IMR-90 (cell line): ENCODE measurements at regions not wholly inside any gene's neighbourhood (a gene's known extent, or its start where the extent isn't known, plus 50 kb on each side); places are given as distances from the start of the nearest gene placed in this dataset.

ENCODE experiments used
- ATAC-seq: fragments of 200-7000 bp; cut with Tn5 transposase; 2 replicates; pipeline ENCODE4 v1.9.1; 2020; ENCODE audit warnings: low read depth, mild to moderate bottlenecking, moderate library complexity
- BruUV-seq: library from RNA; stranded (reverse); fragments of 400-500 nt; replicated peaks from 2 replicates; lab custom pipeline; 2021; lab: Mats Ljungman, UMichigan
- CTCF ChIA-PET: fragments of 300-600 bp; formaldehyde crosslinking; extraction: SDS; loops from one replicate; lab custom pipeline; 2021; ENCODE audit warnings: antibody characterized with exemption; lab: Yijun Ruan, JAX
- POLR2A ChIA-PET: fragments of 300-600 bp; sonication (Branson Sonifier 250); formaldehyde crosslinking; loops from one replicate; lab custom pipeline; 2022; ENCODE audit warnings: antibody characterized with exemption; ENCODE audit not compliant: unreplicated experiment; lab: Charles Lee
- DNase-seq: peaks from one replicate; pipeline ENCODE4 v3.0.0; 2013
- H2AFZ ChIP-seq: replicated peaks from 2 replicates; pipeline ENCODE3; 2013; ENCODE audit warnings: low read length, mild to moderate bottlenecking; ENCODE audit not compliant: poor library complexity
- H2AK5ac ChIP-seq: 2 replicates; pipeline ENCODE4 v1.6.1; 2013; ENCODE audit warnings: low read depth, low read length, inconsistent platforms
- H2AK9ac ChIP-seq: replicated peaks from 2 replicates; pipeline ENCODE3; 2013; ENCODE audit warnings: mild to moderate bottlenecking, low read depth, low read length, moderate library complexity; ENCODE audit not compliant: poor library complexity
- H2BK120ac ChIP-seq: 2 replicates; pipeline ENCODE4 v1.6.1; 2013; ENCODE audit warnings: low read depth, low read length, inconsistent platforms
- H2BK15ac ChIP-seq: 3 replicates; pipeline ENCODE4 v1.6.1; 2013; ENCODE audit warnings: low read depth, low read length, inconsistent platforms
- H2BK20ac ChIP-seq: 2 replicates; pipeline ENCODE4 v1.6.1; 2013; ENCODE audit warnings: low read depth, mild to moderate bottlenecking, inconsistent platforms, low read length, moderate library complexity
- H2BK5ac ChIP-seq: 2 replicates; pipeline ENCODE4 v1.6.1; 2013; ENCODE audit warnings: mild to moderate bottlenecking, low read depth, low read length, inconsistent platforms; ENCODE audit not compliant: poor library complexity, severe bottlenecking
- H3K14ac ChIP-seq: replicated peaks from 2 replicates; pipeline ENCODE4 v1.6.1; 2013; ENCODE audit warnings: low read depth, low read length, inconsistent platforms
- H3K18ac ChIP-seq: 2 replicates; pipeline ENCODE4 v1.6.1; 2013; ENCODE audit warnings: low read depth, low read length, control low read depth
- H3K23ac ChIP-seq: 2 replicates; pipeline ENCODE4 v1.6.1; 2013; ENCODE audit warnings: low read depth, low read length, inconsistent platforms
- H3K27ac ChIP-seq: 2 replicates; pipeline ENCODE4 v1.5.1; 2013; ENCODE audit warnings: mild to moderate bottlenecking, control low read depth, low read length; ENCODE audit not compliant: insufficient read depth
- H3K27me3 ChIP-seq: 2 replicates; pipeline ENCODE4 v1.6.1; 2013; ENCODE audit warnings: low read length; ENCODE audit not compliant: control insufficient read depth, insufficient read depth
- H3K36me3 ChIP-seq: 2 replicates; pipeline ENCODE4 v1.6.1; 2013; ENCODE audit warnings: low read length, mixed read lengths; ENCODE audit not compliant: control insufficient read depth, insufficient read depth
- H3K4ac ChIP-seq: 2 replicates; pipeline ENCODE4 v1.6.1; 2013; ENCODE audit warnings: low read depth, low read length, inconsistent platforms
- H3K4me1 ChIP-seq: 2 replicates; pipeline ENCODE4 v1.6.1; 2013; ENCODE audit warnings: low read length, mixed read lengths; ENCODE audit not compliant: control insufficient read depth, insufficient read depth
- H3K4me2 ChIP-seq: 2 replicates; pipeline ENCODE4 v1.6.1; 2013; ENCODE audit warnings: low read depth, mild to moderate bottlenecking, control low read depth, low read length, moderate library complexity
- H3K4me3 ChIP-seq: 2 replicates; pipeline ENCODE4 v1.5.1; 2013; ENCODE audit warnings: low read depth, mild to moderate bottlenecking, control low read depth, low read length, moderate library complexity; ENCODE audit not compliant: insufficient read depth
- H3K56ac ChIP-seq: 2 replicates; pipeline ENCODE4 v1.6.1; 2013; ENCODE audit warnings: low read length, inconsistent platforms; ENCODE audit not compliant: insufficient read depth; ENCODE audit errors: extremely low read depth
- H3K79me1 ChIP-seq, 2 experiments: 2 replicates each; pipeline ENCODE4 v1.6.1; 2013; ENCODE audit warnings: low read length in 2 of 2, inconsistent platforms in 1 of 2, low read depth in 1 of 2
- H3K9ac ChIP-seq: 2 replicates; pipeline ENCODE4 v1.6.1; 2013; ENCODE audit warnings: low read depth, low read length, control low read depth
- H3K9me1 ChIP-seq: 2 replicates; pipeline ENCODE4 v1.6.1; 2013; ENCODE audit warnings: low read length, inconsistent platforms; ENCODE audit not compliant: insufficient read depth
- H3K9me3 ChIP-seq: 2 replicates; pipeline ENCODE4 v1.6.1; 2013; ENCODE audit warnings: low read length; ENCODE audit not compliant: control insufficient read depth, insufficient read depth
- H4K20me1 ChIP-seq: 2 replicates; pipeline ENCODE4 v1.6.1; 2013; ENCODE audit warnings: low read length, inconsistent platforms; ENCODE audit not compliant: insufficient read depth
- H4K5ac ChIP-seq: 2 replicates; pipeline ENCODE4 v1.6.1; 2013; ENCODE audit warnings: mild to moderate bottlenecking, low read depth, low read length, control low read depth
- H4K8ac ChIP-seq, 2 experiments: 2 replicates each; pipeline ENCODE4 v1.6.1; 2013; ENCODE audit warnings: low read depth in 2 of 2, low read length in 2 of 2, control low read depth in 1 of 2, inconsistent platforms in 1 of 2
- H4K91ac ChIP-seq: 2 replicates; pipeline ENCODE4 v1.6.1; 2013; ENCODE audit warnings: low read depth, low read length, inconsistent platforms; ENCODE audit not compliant: insufficient read depth
- BHLHE40 ChIP-seq: fragments of 150-350 bp; IDR thresholded peaks from 2 replicates; pipeline ENCODE4 v1.6.1; 2016; ENCODE audit warnings: mild to moderate bottlenecking, low read depth, low read length
- CEBPB ChIP-seq: IDR thresholded peaks from 2 replicates; pipeline ENCODE4 v1.6.1; 2012; ENCODE audit warnings: low read depth, low read length, improper control_type of control experiment
- CHD1 ChIP-seq: IDR thresholded peaks from 2 replicates; pipeline ENCODE4 v1.6.1; 2012; ENCODE audit warnings: low read depth, low read length, improper control_type of control experiment
- CTCF ChIP-seq: conservative IDR thresholded peaks from 2 replicates; pipeline ENCODE4 v1.5.1; 2012; ENCODE audit warnings: mild to moderate bottlenecking, low read depth, low read length, improper control_type of control experiment
- ELK1 ChIP-seq: fragments of 150-350 bp; IDR thresholded peaks from 2 replicates; pipeline ENCODE4 v1.6.1; 2016; ENCODE audit warnings: low read depth, mild to moderate bottlenecking, low read length, moderate library complexity, borderline replicate concordance
- FOS ChIP-seq: fragments of 150-350 bp; IDR thresholded peaks from 2 replicates; pipeline ENCODE4 v1.6.1; 2016; ENCODE audit warnings: low read depth, low read length
- MAFK ChIP-seq: IDR thresholded peaks from 2 replicates; pipeline ENCODE4 v1.6.1; 2012; ENCODE audit warnings: low read depth, low read length, improper control_type of control experiment
- MAZ ChIP-seq: IDR thresholded peaks from 2 replicates; pipeline ENCODE4 v1.6.1; 2012; ENCODE audit warnings: low read depth, mild to moderate bottlenecking, low read length, improper control_type of control experiment, moderate library complexity, borderline replicate concordance
- MXI1 ChIP-seq: IDR thresholded peaks from 2 replicates; pipeline ENCODE4 v1.6.1; 2012; ENCODE audit warnings: low read depth, mild to moderate bottlenecking, low read length, moderate library complexity, borderline replicate concordance
- POLR2A ChIP-seq: IDR thresholded peaks from 2 replicates; pipeline ENCODE4 v1.6.1; 2012; ENCODE audit warnings: mild to moderate bottlenecking, low read depth, low read length
- RFX5 ChIP-seq: IDR thresholded peaks from 2 replicates; pipeline ENCODE4 v1.8.0; 2012; ENCODE audit warnings: low read depth, mild to moderate bottlenecking, low read length, moderate library complexity
- SMC3 ChIP-seq: fragments of 150-350 bp; IDR thresholded peaks from 2 replicates; pipeline ENCODE4 v1.6.1; 2016; ENCODE audit warnings: low read depth, mild to moderate bottlenecking, antibody characterized with exemption, low read length, moderate library complexity
- WGBS, 2 experiments: methylation state at CpG; one replicate each; pipeline versions ENCODE4 v1.1.5 to v1.1.7; 2013; ENCODE audit warnings: missing lambda C conversion rate in 2 of 2; ENCODE audit not compliant: insufficient read length in 1 of 2; ENCODE audit errors: extremely low coverage in 2 of 2; 5-methylcytosine and 5-hydroxymethylcytosine counted together
- dilution Hi-C: fragments of 300-500 bp; cut with HindIII; formaldehyde crosslinking; loops from one replicate; pipeline ENCODE4 v1.14.3; 2018; ENCODE audit warnings: low sequenced_read_pairs; ENCODE audit not compliant: unreplicated experiment
- in situ Hi-C: fragments of 300-500 bp; cut with MboI; formaldehyde crosslinking; loops from 3 replicates; pipeline ENCODE4 v1.14.3; 2019; ENCODE audit warnings: low sequenced_read_pairs, inconsistent platforms, mixed read lengths
- intact Hi-C: fragments of 100-400 bp; cut with micrococcal nuclease; formaldehyde crosslinking; loops from 2 replicates; pipeline ENCODE4 v1.10.0; 2022

GRCh38 chr14:100674428-100674827 is 52.3 kb upstream of the DLK1 start:
- H4K91ac ChIP-seq, result no peak overlapping the region
- H4K8ac ChIP-seq, result no peak overlapping the region
- no peak overlapping the region for H3K4me2 ChIP-seq
- peaks cover 5% of the 10 kb centered on the region for H3K9me3 ChIP-seq
- no TSS peak for BruUV-seq
- H2AK9ac ChIP-seq, result no peak overlapping the region
- TF ChIP-seq BHLHE40, result no peak
- no peak for TF ChIP-seq MAZ
- no peak for TF ChIP-seq POLR2A
- TF ChIP-seq SMC3, result no peak
- TF ChIP-seq ELK1, result no peak
- TF ChIP-seq CEBPB, result no peak
- no peak for TF ChIP-seq RFX5
- TF ChIP-seq MAFK, result no peak
- TF ChIP-seq FOS, result no peak
- TF ChIP-seq CHD1, result no peak
- no peak for TF ChIP-seq MXI1
- TF ChIP-seq CTCF, result no peak
- no peak overlapping the region for H2AFZ ChIP-seq
- no peak overlapping the region for H3K4me3 ChIP-seq
- H3K4ac ChIP-seq, result no peak overlapping the region
- ChIA-PET POLR2A (no interaction called here), CTCF (no interaction called here)
- no peak for ATAC-seq
- no CpG with 5 or more reads among the region's 5 CpGs for WGBS, 2 experiments
- H3K14ac ChIP-seq, result no peak overlapping the region
- H3K27ac ChIP-seq, result no peak overlapping the region
- H3K4me1 ChIP-seq, result peaks cover 10% of the 10 kb centered on the region; the same call in 1 of the 2 replicates
- H2BK120ac ChIP-seq, result no peak overlapping the region
- dilution Hi-C loops (no loop called here), intact Hi-C loops (no loop called here), in situ Hi-C loops (no loop called here)
- H3K9ac ChIP-seq, result no peak overlapping the region
- no peaks in the 10 kb centered on the region; the same call in 1 of the 2 replicates for H4K20me1 ChIP-seq
- H2BK15ac ChIP-seq, result no peak overlapping the region
- peaks cover 49% of the 10 kb centered on the region for H3K27me3 ChIP-seq
- no peak overlapping the region for H3K23ac ChIP-seq
- H3K18ac ChIP-seq, result no peak overlapping the region
- no peak overlapping the region for H2BK5ac ChIP-seq
- no peaks in the 10 kb centered on the region for H3K79me1 ChIP-seq
- no peak overlapping the region for H3K56ac ChIP-seq
- H4K5ac ChIP-seq, result no peak overlapping the region
- no peaks in the 10 kb centered on the region for H3K36me3 ChIP-seq
- H3K9me1 ChIP-seq, result no peaks in the 10 kb centered on the region
- no peak overlapping the region for H2BK20ac ChIP-seq
- no peak overlapping the region for H2AK5ac ChIP-seq
- DNase-seq, result no peak
